OCI-LY1 (cell line): ENCODE measurements at regions not wholly inside any gene's neighbourhood (a gene's known extent, or its start where the extent isn't known, plus 50 kb on each side); places are given as distances from the start of the nearest gene placed in this dataset.

ENCODE experiments used
- H2AFZ ChIP-seq: fragments of 200-600 bp; sonication (generic), shearing (Covaris generic); 2 replicates; pipeline ENCODE4 v1.6.0; 2014; ENCODE audit warnings: antibody characterized with exemption, mild to moderate bottlenecking, low read length
- H3F3A ChIP-seq: fragments of 200-600 bp; sonication (generic), shearing (Covaris generic); 2 replicates; pipeline ENCODE4 v1.6.0; 2014; ENCODE audit warnings: mild to moderate bottlenecking, antibody characterized with exemption, low read length, moderate library complexity; ENCODE audit not compliant: insufficient read depth
- H3K27ac ChIP-seq: fragments of 200-600 bp; sonication (generic); 2 replicates; pipeline ENCODE4 v1.5.1; 2014; ENCODE audit warnings: low read length, mixed run types, mild to moderate bottlenecking, low read depth; ENCODE audit not compliant: poor library complexity, severe bottlenecking
- H3K27me3 ChIP-seq: fragments of 200-600 bp; sonication (generic); 2 replicates; pipeline ENCODE4 v1.6.0; 2014; ENCODE audit warnings: antibody characterized with exemption, mild to moderate bottlenecking, low read length, moderate library complexity; ENCODE audit not compliant: insufficient read depth
- H3K36me3 ChIP-seq: fragments of 200-600 bp; sonication (generic); 2 replicates; pipeline ENCODE4 v1.6.1; 2014; ENCODE audit warnings: mild to moderate bottlenecking, antibody characterized with exemption, low read length, moderate library complexity, mixed read lengths; ENCODE audit not compliant: insufficient read depth
- H3K4me1 ChIP-seq: fragments of 200-600 bp; sonication (generic); 2 replicates; pipeline ENCODE4 v1.5.1; 2014; ENCODE audit warnings: mild to moderate bottlenecking, low read length, moderate library complexity; ENCODE audit not compliant: insufficient read depth, severe bottlenecking
- H3K4me2 ChIP-seq: fragments of 200-600 bp; sonication (generic), shearing (Covaris generic); 2 replicates; pipeline ENCODE4 v1.6.1; 2014; ENCODE audit warnings: low read length
- H3K4me3 ChIP-seq: fragments of 200-600 bp; sonication (generic); 2 replicates; pipeline ENCODE4 v1.5.1; 2014; ENCODE audit warnings: low read length, low read depth, mild to moderate bottlenecking, mixed read lengths; ENCODE audit not compliant: poor library complexity, severe bottlenecking
- H3K79me2 ChIP-seq: fragments of 200-600 bp; shearing (Covaris generic); 2 replicates; pipeline ENCODE4 v1.6.1; 2016; ENCODE audit warnings: mixed run types, low read length, mixed read lengths; ENCODE audit not compliant: insufficient read depth
- H3K9ac ChIP-seq: fragments of 200-600 bp; sonication (generic), shearing (Covaris generic); 2 replicates; pipeline ENCODE4 v1.6.1; 2014; ENCODE audit warnings: mild to moderate bottlenecking, low read length, mixed read lengths
- H3K9me2 ChIP-seq: fragments of 200-600 bp; sonication (generic), shearing (Covaris generic); 2 replicates; pipeline ENCODE4 v1.6.1; 2014; ENCODE audit warnings: low read depth, mild to moderate bottlenecking, low read length, mixed read lengths
- H3K9me3 ChIP-seq: fragments of 200-600 bp; shearing (Covaris generic); 2 replicates; pipeline ENCODE4 v1.6.1; 2014; ENCODE audit warnings: low read length, mixed read lengths
- H4K20me1 ChIP-seq: fragments of 200-600 bp; sonication (generic), shearing (Covaris generic); 2 replicates; pipeline ENCODE4 v1.6.0; 2016; ENCODE audit warnings: mild to moderate bottlenecking, low read length; ENCODE audit not compliant: insufficient read depth
- CTCF ChIP-seq: fragments of 200-600 bp; sonication (generic), shearing (Covaris generic); IDR thresholded peaks from 2 replicates; pipeline ENCODE4 v1.5.1; 2017; ENCODE audit warnings: mild to moderate bottlenecking, antibody characterized with exemption, low read length, moderate library complexity, mixed read lengths
- EZH2 ChIP-seq: fragments of 200-600 bp; sonication (generic), shearing (Covaris generic); IDR thresholded peaks from 2 replicates; pipeline ENCODE4 v1.8.0; 2017; ENCODE audit warnings: borderline replicate concordance, mixed run types, mild to moderate bottlenecking, antibody characterized with exemption, low read length, moderate library complexity, mixed read lengths

DNA sequence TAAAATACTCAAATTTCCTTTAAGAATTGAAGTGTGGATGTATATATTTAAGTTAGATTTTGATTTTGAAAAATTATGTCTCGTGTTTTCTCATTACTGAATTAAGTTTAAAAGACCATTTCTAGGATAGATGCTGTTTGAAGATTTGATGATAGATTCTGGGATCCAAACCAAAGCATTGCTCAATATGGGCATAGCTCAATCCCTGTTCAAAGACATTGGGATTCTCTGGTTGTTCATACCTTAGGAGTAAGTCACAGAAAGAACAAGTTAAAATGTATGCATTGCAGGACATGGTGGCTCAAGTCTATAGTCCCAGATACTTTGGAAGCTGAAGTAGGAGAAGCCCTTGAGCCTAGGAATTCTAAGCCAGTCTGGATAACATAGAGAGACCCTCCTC, 622.3 kb downstream of the ADCYAP1 start:
- Histone ChIP-seq H3K4me2 (no peak overlapping the region), H3K9me3 (no peaks in the 10 kb centered on the region), H4K20me1 (no peaks in the 10 kb centered on the region), H3K9ac (no peak overlapping the region), H2AFZ (no peak overlapping the region), H3K27me3 (no peaks in the 10 kb centered on the region), H3K9me2 (no peaks in the 10 kb centered on the region), H3K4me3 (no peak overlapping the region), H3K4me1 (no peaks in the 10 kb centered on the region), H3K79me2 (no peaks in the 10 kb centered on the region), H3K36me3 (no peaks in the 10 kb centered on the region), H3K27ac (no peak overlapping the region), H3F3A (no peaks in the 10 kb centered on the region)
- TF ChIP-seq EZH2: no peak
- TF ChIP-seq CTCF: no peak

GRCh38 chr18:1527805-1528204, 623.1 kb downstream of the ADCYAP1 start:
- no peak overlapping the region for H2AFZ ChIP-seq
- no peaks in the 10 kb centered on the region for H4K20me1 ChIP-seq
- no peaks in the 10 kb centered on the region for H3F3A ChIP-seq

GRCh38 chr18:1528447-1528846, 623.8 kb downstream of the ADCYAP1 start:
- no peaks in the 10 kb centered on the region for H3K27me3 ChIP-seq
- no peak overlapping the region for H3K4me3 ChIP-seq
- H3F3A ChIP-seq: no peaks in the 10 kb centered on the region
- H3K4me1 ChIP-seq: no peaks in the 10 kb centered on the region
- H3K9me3 ChIP-seq: no peaks in the 10 kb centered on the region
- no peaks in the 10 kb centered on the region for H3K36me3 ChIP-seq
- no peaks in the 10 kb centered on the region for H3K79me2 ChIP-seq
- no peaks in the 10 kb centered on the region for H3K9me2 ChIP-seq
- H3K27ac ChIP-seq: no peak overlapping the region
- no peak overlapping the region for H2AFZ ChIP-seq
- H3K9ac ChIP-seq: no peak overlapping the region
- no peak overlapping the region for H3K4me2 ChIP-seq
- TF ChIP-seq CTCF (no peak), EZH2 (no peak)
- H4K20me1 ChIP-seq: no peaks in the 10 kb centered on the region

More at GRCh38 chr18:1527805-1528204, 623.1 kb downstream of the ADCYAP1 start:
- TF ChIP-seq EZH2 (no peak), CTCF (no peak)
- no peaks in the 10 kb centered on the region for H3K9me3 ChIP-seq
- no peak overlapping the region for H3K4me2 ChIP-seq
- no peaks in the 10 kb centered on the region for H3K9me2 ChIP-seq
- no peak overlapping the region for H3K4me3 ChIP-seq
- no peaks in the 10 kb centered on the region for H3K27me3 ChIP-seq
- H3K4me1 ChIP-seq: no peaks in the 10 kb centered on the region
- no peaks in the 10 kb centered on the region for H3K36me3 ChIP-seq
- no peaks in the 10 kb centered on the region for H3K79me2 ChIP-seq
- H3K9ac ChIP-seq: no peak overlapping the region
- no peak overlapping the region for H3K27ac ChIP-seq
